HG03439 (cell line): ENCODE measurements at regions not wholly inside any gene's neighbourhood (a gene's known extent, or its start where the extent isn't known, plus 50 kb on each side); places are given as distances from the start of the nearest gene placed in this dataset.
"Not testable (repeated sequence)": the region's sequence is repeated elsewhere in the genome, so short reads cannot be mapped to it uniquely, and the experiment has no call there.

Experiments
- ATAC-seq: cut with Tn5 transposase; IDR thresholded peaks from one replicate; pipeline ENCODE4 v1.9.1; 2021; ENCODE audit warnings: mild to moderate bottlenecking, moderate library complexity; ENCODE audit not compliant: unreplicated experiment

- ATAC-seq = no peak
These were observed 139.8 kb upstream of the XPO1 start for GRCh38 chr2:61677942-61678341.

DNA sequence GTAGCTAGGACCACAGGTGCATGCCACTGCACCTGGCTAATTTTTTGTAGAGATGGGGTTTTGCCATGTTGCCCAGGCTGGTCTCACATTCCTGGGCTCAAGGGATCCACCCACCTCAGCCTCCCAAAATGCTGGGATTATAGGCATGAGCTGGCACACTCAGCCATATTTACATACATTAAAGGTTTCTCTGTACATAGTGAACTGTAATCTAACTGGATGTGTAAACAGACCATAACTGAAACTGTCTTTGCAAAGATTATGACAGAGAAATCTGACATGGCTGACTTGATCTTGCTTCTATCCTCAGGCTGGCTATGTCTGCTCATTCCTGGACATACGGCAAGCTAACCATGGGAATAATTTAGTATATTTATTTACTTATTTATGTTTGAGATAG lies 139.2 kb upstream of the XPO1 start:
- no peak for ATAC-seq

- ATAC-seq = no peak
These were observed 137.0 kb upstream of the XPO1 start for GRCh38 chr2:61675204-61675603.

GRCh38 chr2:61671561-61672315 lies 133.6 kb upstream of the XPO1 start:
- ATAC-seq = peak; percentile 8

DNA sequence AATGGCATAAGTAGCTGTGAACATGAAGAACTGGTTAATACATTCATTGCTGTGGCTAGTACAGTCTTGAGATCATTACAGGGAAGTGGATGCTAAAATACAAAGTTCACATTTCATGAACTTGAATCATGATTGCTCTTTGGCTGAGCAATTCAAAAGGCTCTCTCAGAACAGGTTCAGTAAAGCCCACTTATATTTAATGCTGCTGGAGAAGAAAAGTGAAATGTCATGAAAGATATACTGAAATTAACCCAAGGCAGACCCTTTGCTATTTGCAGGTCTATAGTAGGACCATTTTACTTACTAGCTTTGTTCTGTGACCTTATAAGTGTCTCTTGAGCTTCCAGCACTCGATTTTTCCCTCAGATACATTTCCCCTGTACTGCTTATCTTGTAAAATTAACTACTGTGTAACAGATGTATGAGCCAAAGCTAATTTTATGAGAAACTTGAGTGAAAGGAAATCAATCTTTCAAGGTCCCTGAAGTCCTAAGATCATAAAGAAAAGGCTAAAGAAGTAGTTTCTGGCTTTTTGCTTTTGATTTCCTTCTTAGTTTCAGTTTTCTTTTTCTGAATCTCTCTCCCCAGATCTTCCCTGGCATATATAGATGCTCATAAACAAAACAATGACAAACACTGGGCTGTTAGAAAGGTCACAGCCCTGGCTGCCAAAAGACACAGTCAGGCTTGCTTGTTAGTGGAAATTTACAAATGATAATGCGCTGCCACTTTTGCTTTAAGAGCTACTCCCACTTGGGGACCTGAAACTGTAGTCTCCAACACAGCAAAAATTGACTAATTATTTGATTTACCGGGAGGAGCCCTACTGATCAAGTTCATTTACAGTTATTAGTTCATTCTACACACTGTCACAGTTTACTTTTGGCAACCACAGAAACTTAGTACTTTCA lies 132.7 kb upstream of the XPO1 start:
- ATAC-seq = peak; percentile 77

GRCh38 chr2:61664190-61664589 lies 126.0 kb upstream of the XPO1 start:
- no peak for ATAC-seq

GRCh38 chr2:61662990-61663389 lies 124.8 kb upstream of the XPO1 start:
- no peak for ATAC-seq

DNA sequence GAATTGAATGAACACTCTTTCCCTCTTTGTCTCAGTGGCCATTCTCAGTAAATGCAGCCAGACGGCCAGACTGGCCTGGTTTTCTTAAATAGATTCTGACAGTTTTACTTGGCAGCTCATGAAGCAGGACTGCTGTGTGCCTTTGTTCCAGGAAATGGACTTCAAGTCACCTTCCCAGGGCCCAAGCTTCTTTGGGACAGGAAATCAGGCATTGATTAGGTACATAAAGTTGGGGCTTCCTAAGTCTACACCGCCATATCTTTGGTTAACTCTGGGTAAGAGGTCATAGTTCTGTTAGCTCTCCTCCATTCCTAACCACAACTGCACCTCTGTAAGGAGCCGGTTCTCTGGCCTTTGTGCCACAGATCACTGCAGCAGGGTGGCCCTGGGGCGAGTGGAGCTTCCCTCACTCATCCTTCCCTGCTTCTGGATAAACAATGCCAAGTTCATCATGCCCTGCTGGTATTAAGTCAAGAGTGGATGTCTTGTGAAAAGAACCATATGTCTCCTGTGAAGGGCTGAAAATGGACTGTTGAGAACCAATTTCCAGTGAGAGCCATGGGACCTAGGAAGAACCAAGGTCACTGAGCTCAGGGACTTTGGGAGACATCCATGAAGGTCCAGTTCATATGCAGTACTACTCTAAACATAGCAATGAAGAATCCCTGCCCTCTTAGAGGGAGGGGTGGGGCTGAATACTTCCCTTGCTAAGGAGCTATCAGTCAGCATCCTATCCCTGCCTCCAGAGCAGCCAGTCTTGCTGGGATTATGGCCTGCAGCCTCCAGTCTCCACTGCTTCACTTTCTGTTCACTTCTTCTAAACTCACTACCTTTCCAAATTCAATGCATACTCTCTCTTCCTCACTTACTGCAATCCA lies 122.6 kb upstream of the XPO1 start:
- ATAC-seq = no peak

- no peak for ATAC-seq
These were observed 121.0 kb upstream of the XPO1 start for GRCh38 chr2:61658841-61659780.

GRCh38 chr2:61649946-61650345 lies 111.8 kb upstream of the XPO1 start:
- not testable (repeated sequence) for ATAC-seq

- no peak for ATAC-seq
These were observed 110.9 kb upstream of the XPO1 start for GRCh38 chr2:61649021-61649420.

- ATAC-seq = no peak
These were observed 108.9 kb upstream of the XPO1 start for GRCh38 chr2:61647044-61647443.

DNA sequence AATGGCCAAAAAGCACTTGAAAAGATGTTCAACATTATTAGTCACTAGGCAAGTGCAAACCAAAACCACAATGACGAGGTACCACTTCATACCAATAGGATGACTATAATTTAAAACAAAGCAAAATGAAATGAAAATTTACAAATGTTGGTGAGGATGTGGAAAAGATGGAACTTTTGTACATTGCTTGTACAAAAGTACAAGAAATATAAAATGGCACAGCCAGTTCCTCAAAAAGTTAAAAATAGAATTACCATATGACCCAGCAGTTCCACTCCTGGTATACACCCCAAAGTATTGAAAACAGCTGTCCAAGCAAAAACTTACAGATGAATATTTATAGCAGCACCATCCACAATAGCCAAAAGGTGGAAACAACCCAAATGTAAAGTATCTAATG lies 107.8 kb upstream of the XPO1 start:
- ATAC-seq = no peak

DNA sequence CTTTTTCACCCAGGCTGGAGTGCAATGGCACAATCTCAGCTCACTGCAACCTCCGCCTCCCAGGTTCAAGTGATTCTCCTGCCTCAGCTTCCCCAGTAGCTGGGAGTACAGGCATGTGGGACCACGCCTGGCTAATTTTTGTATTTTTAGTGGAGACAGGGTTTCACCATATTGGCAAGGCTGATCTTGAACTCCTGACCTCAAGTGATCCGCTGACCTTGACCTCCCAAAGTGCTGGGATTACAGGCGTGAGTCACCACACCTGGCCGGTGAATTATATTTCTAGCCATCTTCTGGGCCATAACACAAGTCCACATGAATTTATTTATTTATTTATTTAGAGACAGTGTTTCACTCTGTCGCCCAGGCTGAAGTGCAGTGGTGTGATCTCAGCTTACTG lies 105.0 kb upstream of the XPO1 start:
- ATAC-seq = not testable (repeated sequence)

GRCh38 chr2:61640406-61640805 lies 102.2 kb upstream of the XPO1 start:
- ATAC-seq = no peak

DNA sequence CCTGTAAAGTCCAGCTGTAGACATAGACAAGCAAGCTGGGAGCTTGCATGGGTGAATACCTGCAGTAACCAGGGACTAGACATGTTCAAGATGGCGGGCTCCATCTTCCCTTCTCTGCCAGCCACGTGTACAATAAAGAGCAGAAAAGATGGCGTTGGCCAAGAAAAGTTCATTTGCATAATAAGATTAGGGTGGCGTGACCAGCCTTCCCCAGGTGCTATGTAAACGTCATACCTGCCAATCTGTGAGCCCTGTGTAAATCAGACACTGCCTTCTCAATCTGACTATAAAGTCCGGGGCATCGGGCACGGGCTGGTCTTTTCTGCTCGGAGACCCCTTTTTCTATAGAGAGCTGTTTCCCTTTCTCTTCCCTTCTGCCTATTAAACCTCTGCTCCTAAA lies 101.6 kb upstream of the XPO1 start:
- ATAC-seq = no peak

GRCh38 chr2:61636686-61637085 lies 98.5 kb upstream of the XPO1 start:
- ATAC-seq = no peak

GRCh38 chr2:61634512-61634911 lies 96.4 kb upstream of the XPO1 start:
- ATAC-seq = no peak

GRCh38 chr2:61633250-61633649 lies 95.1 kb upstream of the XPO1 start:
- ATAC-seq = no peak
